GM21619 (cell line): ENCODE measurements at regions not wholly inside any gene's neighbourhood (a gene's known extent, or its start where the extent isn't known, plus 50 kb on each side); places are given as distances from the start of the nearest gene placed in this dataset.

ENCODE experiments used
- ATAC-seq: cut with Tn5 transposase; IDR thresholded peaks from one replicate; pipeline ENCODE4 v1.9.1; 2021; ENCODE audit not compliant: unreplicated experiment

DNA sequence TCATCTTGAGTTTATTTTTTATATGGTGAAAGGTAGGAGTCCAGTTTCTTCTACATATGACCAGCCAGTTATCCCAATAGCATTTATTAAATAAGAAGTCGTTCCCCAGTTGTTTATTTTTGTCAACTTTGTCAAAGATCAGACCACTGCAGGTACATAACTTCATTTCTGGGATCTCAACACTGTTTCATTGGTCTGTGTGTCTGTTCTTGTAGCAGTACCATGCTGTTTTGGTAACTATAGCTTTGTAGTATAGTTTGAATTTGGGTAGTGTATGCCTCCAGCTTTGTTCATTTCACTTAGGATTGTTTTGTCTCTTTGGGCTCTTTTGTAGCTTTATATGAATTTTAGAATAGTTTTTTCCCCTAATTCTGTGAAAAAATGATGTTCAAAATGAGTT, 340.4 kb upstream of the PCDH20 start:
- ATAC-seq: no peak

DNA sequence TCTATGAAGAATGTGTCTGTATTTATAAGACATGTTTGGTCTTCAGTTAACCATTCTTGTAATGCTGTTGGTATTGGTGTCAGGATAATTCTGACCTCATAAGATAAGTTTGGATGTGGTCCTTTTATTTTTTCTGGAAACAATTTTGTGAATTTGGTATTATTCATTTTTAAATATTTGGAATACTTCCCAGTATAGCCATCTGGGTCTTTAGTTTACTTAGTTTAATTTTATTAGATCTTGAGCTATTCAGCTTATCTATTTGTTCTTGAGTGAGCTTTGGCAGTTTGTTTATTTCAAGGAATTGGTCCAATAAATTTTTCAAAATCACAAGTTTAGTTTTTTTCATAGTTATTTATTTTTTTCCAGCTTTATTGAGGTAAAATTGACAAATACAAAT, 335.4 kb upstream of the PCDH20 start:
- no peak for ATAC-seq

DNA sequence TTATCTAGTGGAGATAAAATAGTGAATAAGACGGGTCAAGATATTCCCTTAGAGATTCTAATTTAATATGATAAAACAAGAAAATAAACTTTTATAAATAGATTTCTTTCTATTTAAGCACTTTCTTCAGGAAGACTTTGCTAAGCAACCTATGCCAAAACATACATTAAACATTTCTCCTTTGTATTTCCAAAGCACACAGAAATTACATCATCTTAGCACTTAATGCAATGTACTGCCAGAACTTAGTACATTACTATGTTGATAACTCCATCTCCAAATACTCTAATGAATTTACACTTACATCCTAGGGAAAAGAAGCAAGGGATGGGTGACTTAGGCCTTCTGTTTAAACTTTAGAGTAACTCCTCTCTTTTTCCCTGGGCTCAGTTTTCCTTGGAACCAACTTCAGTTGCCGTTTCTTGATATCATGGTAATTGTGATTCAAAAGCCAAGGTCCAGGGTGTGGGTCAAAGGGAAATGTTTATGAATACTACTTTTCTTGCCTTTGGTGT, 322.6 kb upstream of the PCDH20 start:
- ATAC-seq: no peak

DNA sequence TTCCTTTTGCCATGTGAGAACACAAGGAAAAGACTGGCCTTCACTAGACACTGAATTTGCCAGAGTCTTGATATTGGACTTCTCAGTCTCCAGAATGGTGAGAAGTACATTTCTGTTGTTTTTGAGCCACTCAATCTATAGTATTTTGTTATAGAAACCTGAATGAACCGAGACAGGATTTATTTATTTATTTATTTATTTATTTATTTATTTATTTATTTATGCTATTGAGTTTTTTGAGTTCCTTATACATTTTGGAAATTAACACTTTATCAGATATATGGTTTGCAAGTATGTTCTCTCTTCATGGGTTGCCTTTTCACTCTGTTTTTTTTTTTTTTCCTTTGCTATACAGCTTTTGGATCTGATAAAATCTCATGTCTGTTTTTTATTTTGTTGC, 319.0 kb upstream of the PCDH20 start:
- ATAC-seq: no peak

DNA sequence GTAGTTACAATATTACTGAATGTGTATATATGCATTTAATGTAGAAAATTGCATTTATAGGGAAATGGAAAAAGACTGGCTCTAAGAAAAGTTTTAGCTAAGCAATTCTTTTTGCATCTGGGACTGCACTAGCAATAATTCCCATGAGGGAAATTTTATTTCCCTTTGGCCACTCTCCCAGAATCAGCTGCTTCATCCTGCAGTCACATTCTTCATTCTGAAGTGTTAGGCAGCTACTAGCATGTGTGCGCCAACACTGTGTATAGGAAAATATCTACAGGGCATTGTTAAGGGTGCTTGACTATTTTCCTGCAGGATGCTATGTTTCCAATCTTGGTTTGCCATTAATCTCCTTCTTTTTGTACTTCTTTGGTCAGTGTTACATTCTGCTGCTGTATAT, 312.8 kb upstream of the PCDH20 start:
- no peak for ATAC-seq

DNA sequence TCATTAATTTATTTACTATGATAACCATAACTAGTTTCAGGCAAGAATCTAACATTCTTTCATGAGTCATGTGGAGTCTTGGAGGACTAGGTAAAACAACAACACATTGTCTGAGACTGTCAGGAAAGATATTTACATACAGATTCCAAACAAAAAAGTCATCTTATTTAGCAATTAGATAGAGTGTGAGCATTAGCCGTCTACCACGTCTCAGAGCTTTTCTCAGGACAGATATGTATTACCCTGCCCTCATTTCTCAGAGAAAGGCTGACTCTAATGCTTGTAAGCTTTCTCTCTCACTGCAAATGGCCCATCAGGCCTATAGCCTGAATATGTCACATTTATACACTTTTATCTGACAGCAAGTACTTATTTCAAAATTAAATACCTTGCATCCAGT, 312.1 kb upstream of the PCDH20 start:
- ATAC-seq: no peak

DNA sequence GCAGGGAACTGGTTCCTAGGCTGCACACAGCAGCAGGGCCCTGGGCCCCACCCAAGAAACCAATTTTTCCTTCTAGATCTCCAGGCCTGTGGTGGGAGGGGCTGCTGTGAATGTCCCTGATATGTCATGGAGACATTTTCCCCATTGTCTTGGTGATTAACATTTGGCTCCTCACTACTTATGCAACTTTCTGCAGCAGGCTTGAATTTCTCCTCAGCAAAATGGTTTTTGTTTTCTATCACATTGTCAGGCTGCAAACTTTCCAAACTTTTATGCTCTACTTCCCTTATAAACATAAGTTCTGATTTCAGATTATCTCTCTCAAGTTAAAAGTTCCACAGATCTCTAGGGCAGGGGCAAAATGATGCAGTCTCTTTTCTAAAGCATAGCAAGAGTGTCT, 310.2 kb upstream of the PCDH20 start:
- no peak for ATAC-seq

DNA sequence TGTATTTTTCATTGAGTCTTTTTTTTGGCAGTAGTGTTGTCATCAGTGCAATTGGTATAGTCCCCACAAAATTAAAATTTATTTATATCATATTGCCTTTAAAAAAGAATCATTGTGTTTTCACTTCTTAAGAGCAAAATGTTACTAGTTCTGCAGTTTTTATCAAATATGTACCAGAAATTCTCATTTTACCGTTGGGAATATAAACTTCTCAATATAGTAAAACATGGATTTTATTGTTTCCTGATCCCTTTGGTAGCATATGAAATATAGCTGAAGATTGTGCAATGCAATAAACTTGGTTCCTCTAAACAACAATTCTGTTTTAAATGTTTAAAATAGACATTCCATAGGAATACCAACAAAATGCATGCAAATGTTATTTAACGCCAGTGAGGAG, 306.5 kb upstream of the PCDH20 start:
- no peak for ATAC-seq

DNA sequence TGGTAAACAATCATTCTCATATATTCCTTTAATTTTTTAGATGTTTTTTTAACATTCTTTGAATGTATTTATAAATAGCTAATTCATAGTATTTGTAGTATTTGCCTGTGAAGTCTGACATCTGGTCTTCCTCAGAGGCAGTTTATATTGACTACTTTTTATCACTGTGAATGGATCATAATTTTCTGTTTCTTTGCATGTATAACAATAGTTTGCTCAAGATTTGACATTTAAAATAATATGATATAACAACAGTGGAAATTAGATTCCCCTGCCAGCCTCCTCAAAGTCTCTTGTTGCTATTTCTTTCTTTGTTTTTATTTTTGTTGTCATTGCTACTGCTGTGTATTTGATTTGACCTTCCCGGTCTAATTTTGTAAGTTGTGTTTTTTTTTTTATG, 297.0 kb upstream of the PCDH20 start:
- no peak for ATAC-seq

DNA sequence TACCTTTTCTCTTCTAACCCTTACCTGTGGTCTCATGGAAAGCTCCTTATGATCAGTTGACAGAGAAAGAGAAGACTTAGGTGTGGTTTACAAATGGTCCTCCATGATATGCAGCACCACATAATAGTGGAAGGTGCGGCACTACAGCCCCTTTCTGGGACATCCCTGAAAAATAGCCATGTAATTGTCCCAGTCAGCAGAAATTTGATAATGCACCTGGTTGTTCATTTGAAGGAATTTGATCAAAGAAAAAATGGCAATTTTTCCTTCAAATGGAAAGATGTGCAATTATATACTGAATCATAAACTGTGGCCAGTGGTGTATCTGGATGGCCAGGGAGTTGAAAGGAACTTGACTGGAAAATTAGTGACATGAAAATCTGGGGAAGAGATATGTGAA, 293.6 kb upstream of the PCDH20 start:
- no peak for ATAC-seq

DNA sequence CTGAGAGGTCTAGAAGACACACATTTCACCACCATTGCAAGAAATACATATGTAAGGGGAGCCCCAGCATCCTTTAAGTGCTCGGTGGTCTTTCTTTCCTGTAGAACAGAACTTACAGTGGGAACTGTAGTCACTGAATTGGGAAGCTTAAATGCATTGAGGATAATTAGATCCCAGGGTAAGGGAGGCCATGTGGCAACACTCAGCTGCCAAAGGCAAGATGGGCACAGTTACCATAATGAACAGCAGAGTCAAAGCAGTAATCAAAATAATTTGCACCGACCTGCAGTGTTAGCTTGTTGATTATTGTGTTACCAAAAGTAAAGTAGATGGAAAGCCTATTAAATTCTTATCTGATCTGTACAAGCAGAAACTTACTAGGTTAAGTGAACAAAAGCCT, 291.2 kb upstream of the PCDH20 start:
- ATAC-seq: no peak

DNA sequence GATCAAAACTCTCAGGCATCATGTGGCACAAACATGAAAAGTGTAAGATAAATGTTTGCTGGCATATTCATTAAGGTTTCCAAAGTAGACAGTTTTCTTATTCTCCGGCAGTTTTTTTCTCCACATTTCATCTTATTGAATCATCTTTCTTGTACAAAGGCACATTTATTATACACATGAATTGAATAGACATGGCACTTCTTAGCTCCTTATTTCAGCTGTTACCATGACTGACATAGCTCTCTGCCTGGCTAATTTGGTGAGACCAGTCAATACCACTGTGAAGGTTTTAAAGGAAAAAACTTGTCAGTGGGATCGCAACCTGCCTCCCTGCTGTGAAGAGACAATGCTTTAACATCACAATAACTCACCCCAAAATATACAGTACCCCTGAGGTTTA, 285.0 kb upstream of the PCDH20 start:
- no peak for ATAC-seq

DNA sequence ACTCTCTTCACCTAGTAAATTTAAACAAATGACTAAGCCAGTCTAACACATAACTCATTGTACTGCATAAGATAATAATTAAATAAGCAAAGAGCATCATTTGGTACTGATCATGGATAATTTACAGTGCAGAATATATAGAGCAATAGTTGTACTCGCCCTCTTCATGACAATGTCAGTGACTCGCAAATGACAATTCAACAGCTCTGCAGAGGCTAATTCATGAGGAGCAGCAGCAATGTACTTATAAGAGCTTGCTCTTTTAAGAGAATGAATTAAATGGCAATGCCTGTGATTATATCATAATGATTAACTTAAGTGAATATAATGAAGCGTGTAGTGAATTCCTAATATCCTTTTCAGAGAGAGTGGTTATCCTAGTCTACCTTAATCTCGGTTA, 284.5 kb upstream of the PCDH20 start:
- ATAC-seq: no peak

DNA sequence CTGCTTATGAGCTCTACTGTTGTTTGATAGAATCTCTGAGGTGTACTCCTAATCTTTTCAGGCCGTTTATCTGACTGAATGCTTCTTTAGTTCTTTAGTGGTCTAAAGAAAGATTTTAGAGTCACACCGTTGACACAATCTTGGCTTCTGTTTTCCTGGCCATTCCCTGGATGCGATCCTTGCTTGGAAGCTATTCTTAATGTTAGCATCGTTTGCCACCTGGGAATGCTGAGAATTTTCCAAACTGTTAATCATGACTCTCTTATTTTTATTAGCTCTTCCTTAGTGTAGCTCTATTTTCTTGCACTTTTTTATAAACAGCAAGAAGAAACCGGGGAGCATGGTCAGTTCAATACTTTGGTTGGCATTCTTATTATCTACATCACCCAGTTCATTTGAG, 281.0 kb upstream of the PCDH20 start:
- ATAC-seq: no peak

DNA sequence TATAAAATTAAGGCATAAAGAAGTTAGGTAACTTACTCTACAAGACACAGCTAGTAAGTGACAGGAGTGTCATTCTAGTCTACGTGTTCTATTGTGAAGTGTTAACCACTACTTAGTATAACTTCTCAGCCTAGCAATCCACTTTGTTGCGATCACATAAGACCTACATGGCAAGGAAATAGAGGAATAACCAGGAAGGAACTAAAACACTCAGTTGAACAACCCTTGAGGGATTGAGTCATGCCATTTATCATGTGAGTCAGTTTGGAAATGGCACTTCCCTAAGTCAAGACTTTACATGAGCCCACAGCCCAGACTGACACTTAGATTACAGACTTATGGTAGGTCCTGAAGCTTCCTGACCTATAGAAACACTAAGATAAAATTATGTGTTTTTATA, 279.5 kb upstream of the PCDH20 start:
- no peak for ATAC-seq

DNA sequence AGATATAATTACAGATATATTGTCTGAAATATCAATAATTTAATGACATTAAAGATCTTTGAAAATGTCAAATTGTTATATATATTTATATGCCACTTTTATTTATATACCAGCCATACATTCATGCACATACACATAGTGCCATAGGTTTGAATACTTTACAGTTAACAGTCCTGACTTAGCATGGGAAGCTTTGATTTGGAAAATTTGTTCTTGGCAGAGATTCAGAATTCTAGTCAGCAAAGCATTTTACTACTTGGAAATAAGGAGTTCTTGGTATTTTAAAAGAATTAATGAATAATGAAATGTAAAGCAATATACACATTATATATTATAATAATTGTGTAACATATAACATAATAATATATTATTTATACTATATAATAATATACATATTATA, 277.0 kb upstream of the PCDH20 start:
- no peak for ATAC-seq

DNA sequence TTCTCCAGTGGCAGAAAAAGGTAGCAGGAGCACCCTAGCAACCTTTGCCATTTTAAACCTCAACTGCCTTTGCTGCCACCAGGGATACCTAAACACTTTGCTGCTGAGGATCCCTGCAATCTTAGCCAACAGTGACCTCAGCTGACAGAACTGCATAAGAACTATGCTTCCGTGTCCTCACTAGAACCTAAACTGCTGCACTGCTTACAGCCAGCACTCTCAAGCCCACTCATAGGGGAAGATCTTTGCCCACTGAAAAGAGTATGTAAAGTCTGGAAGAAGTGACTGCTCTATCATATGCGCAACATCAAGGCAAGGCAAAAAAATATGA, 270.0 kb upstream of the PCDH20 start:
- ATAC-seq: no peak

DNA sequence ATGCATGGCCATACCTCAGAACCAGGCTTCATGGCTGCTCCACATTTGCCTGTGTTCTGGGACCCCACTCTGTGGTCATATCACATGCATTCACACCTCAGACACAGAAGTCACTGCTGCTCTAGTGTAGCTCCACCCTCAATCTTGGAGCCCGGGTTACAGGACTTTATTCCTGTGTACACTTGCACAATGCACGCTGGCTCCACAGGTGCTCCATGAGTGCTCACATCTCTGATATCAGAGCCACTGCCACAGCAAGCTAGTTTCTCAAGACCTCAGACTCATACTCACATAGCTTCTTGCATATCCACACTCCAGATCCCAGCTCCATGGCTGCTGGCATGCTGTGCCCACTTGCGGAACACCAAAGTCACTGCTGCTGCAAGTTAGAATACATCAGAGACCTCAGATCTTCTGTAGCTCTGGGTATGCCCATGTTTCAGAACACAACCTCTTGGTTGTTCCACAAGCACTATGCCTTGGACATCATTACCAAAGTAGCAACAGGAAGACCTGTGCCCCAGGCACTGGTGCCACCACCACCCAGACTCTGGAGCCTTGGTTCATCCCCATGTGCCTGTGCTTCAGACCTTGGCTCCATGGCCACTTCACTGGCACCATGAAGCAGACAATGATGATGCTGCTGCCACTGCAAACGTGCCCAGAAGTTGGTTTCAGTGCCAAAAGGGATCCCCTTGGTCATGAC, 269.5 kb upstream of the PCDH20 start:
- no peak for ATAC-seq

DNA sequence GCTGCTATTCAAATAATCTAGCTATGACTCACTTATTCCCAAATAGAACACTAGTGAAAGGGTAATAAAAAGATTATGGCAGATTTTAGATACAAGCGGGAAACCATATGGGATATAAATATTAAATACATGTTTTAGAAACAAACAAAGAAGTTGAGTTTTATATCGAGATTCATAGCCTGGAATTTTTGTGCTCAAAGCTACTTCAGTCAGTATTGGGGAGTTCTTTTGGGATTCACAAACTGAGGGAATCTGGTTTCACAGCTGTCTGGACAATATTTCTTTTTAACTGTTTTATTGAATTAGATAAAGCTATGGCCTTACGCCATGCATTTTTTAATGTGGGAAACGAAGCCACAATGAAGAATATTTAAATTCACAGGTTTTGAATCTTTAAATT, 257.1 kb upstream of the PCDH20 start:
- no peak for ATAC-seq

DNA sequence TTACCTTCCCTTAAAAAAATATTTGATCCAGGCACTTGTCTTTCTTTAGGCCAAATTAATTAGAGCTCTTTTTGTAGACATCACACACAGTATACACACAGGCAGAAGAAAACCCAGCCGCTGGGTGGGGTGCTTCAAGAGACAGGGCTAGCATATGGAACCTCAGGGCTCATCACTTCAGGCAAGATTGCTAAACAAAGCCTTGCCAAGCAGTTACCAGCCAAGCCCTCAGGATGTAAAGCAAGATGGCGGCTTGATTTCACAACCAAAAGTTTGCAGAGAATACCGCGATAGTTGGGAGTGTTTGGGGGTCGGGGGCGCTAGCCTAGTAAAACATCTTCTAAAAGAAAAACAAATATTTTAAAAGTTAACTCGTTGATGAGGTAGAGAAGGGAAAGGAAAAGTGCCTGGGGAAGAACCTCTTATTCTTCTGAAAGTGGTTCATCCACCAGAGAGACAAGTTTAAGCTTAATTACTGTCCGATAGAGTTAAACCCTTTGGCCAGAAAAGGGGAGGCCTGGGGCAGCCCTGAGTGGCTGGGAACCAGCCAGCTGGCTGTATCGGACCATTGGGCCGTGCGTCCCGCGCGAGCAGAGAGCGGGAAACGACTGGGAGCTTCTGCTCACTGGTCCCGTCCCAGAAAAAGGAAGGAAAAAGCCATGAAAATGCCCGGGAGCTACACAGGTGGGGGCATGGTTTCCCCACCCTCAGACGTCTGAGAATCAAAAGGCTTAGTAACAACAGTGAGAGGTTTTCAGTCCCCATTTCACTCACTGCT, 254.9 kb upstream of the PCDH20 start:
- ATAC-seq: no peak

DNA sequence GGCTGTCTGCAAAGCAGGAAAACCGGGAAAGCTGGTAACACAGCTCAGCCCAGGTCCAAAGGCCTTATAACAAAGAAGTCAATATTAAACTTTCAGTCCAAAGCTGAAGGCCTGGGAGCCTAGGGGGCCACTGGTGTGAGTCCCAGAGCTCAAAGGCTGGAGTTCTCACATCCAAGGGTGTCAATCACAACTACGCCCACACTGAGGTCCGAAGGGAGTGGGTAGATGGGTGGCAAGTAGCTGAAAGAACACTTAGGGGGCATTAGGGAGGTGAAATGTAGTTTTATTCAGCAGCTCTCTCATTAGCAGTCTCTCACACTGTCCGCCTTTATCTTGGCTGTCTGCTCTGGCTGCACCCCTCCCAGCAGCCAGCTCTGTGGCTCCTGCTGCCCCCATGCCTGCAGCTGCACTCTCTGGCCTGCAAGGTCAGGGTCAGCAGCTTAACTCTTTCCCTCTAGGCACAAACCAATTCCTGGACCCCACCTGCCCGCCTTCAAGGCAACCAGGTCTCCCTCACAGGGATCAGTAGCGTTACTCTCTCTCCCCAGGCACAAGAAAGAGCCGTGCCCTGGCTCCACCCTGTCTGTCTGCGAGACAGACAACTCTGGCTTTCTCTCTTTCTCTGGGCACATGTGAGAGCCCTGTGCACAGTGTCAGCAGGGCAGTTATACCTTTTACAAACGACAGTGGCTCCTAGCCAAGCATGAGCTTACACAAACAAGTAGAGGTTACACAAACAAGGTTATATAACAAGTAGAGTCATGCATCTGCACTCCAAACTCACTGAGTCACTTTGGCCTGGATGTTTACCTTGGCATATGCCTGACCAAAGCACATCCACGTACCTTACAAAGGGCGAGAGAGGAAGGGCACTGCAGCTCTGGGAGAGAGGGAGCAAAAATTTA, 249.4 kb upstream of the PCDH20 start:
- no peak for ATAC-seq

DNA sequence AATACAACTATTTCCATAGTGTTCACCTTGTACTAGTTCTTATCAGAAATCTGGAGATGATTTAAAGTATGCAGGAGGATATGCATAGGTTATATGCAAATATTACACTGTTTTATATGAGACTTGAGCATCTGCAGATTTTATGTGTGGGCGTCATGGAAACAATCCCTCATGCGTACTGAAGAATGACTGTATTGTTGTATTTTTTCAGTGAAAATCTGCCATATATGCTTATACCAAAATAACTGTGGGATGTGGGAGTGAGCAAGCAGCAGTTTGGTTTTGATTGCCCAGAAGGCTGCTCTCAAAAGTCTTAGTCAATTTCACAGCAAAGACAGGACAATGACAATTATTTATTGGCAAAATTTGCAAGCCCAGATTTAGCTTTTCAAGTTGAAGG, 238.8 kb upstream of the PCDH20 start:
- ATAC-seq: no peak
